Activated naive CD8-positive, alpha-beta T cell treated with anti-CD3 and anti-CD28 coated beads, Interleukin-2, amount 50 U/mL, for 24 hours (primary cell): ENCODE measurements at regions not wholly inside any gene's neighbourhood (a gene's known extent, or its start where the extent isn't known, plus 50 kb on each side); places are given as distances from the start of the nearest gene placed in this dataset.
"Not testable (repeated sequence)": the region's sequence is repeated elsewhere in the genome, so short reads cannot be mapped to it uniquely, and the experiment has no call there.

ENCODE experiments used
- ATAC-seq: fragments of 150-1000 bp; cut with Tn5 transposase; one replicate; pipeline ENCODE4 v1.10.0; 2021
- DNase-seq: peaks from one replicate; pipeline ENCODE4 v3.0.0; 2021
- H3K27ac Mint-ChIP-seq: one replicate; pipeline ENCODE4 v1.8.0; 2021; ENCODE audit warnings: mild to moderate bottlenecking, mixed read lengths
- H3K27me3 Mint-ChIP-seq: one replicate; pipeline ENCODE4 v1.8.0; 2021; ENCODE audit warnings: mixed read lengths
- H3K36me3 Mint-ChIP-seq: one replicate; pipeline ENCODE4 v1.8.0; 2021; ENCODE audit warnings: low read depth, mixed read lengths
- H3K4me1 Mint-ChIP-seq: one replicate; pipeline ENCODE4 v1.8.0; 2021; ENCODE audit warnings: mixed read lengths
- H3K4me3 Mint-ChIP-seq: one replicate; pipeline ENCODE4 v1.8.0; 2021; ENCODE audit warnings: mild to moderate bottlenecking, moderate library complexity, mixed read lengths
- H3K9me3 Mint-ChIP-seq: one replicate; pipeline ENCODE4 v1.8.0; 2021; ENCODE audit warnings: mixed read lengths

DNA sequence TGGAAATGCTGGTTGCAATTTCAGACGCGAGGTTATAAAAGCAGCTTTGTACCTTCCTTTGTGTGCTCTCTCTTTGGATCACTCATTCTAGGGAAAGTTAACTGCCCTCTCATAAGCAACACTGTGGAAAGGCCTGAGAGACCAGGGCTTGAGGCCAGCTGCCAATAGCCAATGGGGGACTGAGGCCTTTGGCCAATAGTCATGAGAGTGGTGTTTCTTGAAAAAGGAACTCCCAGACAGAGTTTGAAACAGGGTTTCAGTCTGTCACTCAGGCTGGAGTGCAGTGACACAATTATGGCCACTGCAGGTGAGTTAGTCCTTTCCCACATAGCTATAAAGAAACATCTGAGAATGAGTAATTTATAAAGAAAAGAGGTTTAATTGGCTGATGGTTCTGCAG lies 524.7 kb upstream of the SMIM31 start:
- no peak overlapping the region for H3K27ac Mint-ChIP-seq
- H3K4me1 Mint-ChIP-seq = no peaks in the 10 kb centered on the region
- DNase-seq (no peak), ATAC-seq (no peak)
- H3K4me3 Mint-ChIP-seq = no peak overlapping the region
- H3K9me3 Mint-ChIP-seq = no peaks in the 10 kb centered on the region
- H3K36me3 Mint-ChIP-seq = no peaks in the 10 kb centered on the region
- no peaks in the 10 kb centered on the region for H3K27me3 Mint-ChIP-seq

DNA sequence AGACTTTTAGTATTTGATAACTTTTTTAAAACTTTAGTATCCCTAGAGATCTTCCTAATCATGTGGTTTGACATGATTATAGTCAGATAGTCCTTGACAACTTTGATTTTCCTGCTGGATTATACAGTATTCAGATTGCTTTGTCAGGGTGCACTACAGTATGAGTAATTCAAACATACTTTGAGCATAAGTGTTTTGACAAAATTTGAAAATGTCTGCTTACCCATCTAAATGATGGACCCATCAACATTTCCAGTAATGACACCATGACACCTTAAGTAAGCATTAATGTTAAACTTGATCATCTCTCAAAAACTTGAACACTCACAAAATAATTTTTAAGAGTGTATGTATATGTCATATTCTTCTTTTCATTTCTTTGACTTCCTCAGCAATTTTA lies 514.5 kb upstream of the SMIM31 start:
- no peaks in the 10 kb centered on the region for H3K36me3 Mint-ChIP-seq
- H3K27me3 Mint-ChIP-seq = no peaks in the 10 kb centered on the region
- ATAC-seq (no peak), DNase-seq (no peak)
- no peaks in the 10 kb centered on the region for H3K4me1 Mint-ChIP-seq
- no peaks in the 10 kb centered on the region for H3K9me3 Mint-ChIP-seq
- H3K27ac Mint-ChIP-seq = no peak overlapping the region
- H3K4me3 Mint-ChIP-seq = no peak overlapping the region

DNA sequence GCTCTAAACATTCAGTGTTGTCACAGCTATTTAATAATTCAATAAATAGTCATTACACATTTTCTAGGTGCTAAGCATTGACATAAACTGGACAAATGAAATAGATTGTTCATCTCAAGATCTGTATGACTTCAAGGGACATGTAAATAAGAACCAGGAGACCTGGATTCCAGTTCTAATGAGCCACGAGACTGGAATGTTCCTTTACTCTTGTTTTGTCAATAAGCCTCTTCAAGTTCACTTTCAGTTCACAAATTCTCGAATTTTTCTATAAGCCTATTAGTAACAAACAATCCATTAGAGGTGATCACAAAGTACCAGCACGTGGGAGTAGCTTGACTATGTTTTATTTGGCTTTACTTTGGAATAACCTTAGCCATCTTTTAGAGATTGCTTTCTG lies 514.0 kb upstream of the SMIM31 start:
- Mint-ChIP-seq H3K9me3 (no peaks in the 10 kb centered on the region), H3K27ac (no peak overlapping the region), H3K27me3 (no peaks in the 10 kb centered on the region), H3K4me1 (no peaks in the 10 kb centered on the region), H3K4me3 (no peak overlapping the region), H3K36me3 (no peaks in the 10 kb centered on the region)
- ATAC-seq = no peak
- DNase-seq = no peak

DNA sequence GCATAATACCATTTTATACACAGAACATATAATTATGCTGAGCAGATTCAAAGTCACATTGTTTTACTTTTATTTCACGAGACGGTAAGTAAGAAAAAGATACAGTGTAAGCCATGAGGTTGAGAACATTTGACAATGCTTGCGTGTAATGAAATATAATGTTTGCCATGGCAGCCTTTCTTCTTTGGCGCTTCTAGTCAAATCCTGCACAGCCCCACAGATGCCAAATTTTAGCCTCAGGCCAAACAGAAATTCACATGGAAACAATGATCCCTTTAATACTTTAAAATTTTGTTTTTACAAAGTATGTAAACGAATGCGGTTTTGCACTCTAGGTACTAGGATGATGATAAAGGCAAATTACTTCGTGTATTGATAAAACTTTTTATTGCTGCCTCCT lies 502.7 kb upstream of the SMIM31 start:
- no peaks in the 10 kb centered on the region for H3K27me3 Mint-ChIP-seq
- H3K9me3 Mint-ChIP-seq = no peaks in the 10 kb centered on the region
- H3K27ac Mint-ChIP-seq = no peak overlapping the region
- ATAC-seq (no peak), DNase-seq (no peak)
- no peaks in the 10 kb centered on the region for H3K4me1 Mint-ChIP-seq
- H3K4me3 Mint-ChIP-seq = no peak overlapping the region
- no peaks in the 10 kb centered on the region for H3K36me3 Mint-ChIP-seq

DNA sequence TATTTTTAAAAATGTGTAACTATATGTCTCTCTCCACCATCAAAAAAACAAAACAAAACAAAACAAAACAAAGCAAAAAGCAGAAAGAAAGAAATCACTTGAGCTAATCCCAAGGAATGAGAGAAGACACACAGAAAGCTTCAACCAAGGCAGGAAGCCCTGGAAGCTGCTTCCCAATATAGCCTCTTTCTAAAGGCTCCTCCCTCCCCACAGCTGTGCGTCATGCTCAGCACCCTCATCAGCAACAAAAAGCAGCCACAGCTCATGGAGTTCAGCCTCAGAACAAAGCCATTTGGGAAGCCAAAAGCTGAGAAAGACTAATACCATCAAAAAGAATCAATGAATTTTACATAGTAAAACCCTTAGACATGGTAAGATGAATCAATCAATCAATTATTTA lies 501.6 kb upstream of the SMIM31 start:
- ATAC-seq = no peak
- no peaks in the 10 kb centered on the region for H3K36me3 Mint-ChIP-seq
- no peaks in the 10 kb centered on the region for H3K27me3 Mint-ChIP-seq
- no peaks in the 10 kb centered on the region for H3K4me1 Mint-ChIP-seq
- no peaks in the 10 kb centered on the region for H3K9me3 Mint-ChIP-seq
- DNase-seq = no peak
- H3K27ac Mint-ChIP-seq = no peak overlapping the region
- H3K4me3 Mint-ChIP-seq = no peak overlapping the region

DNA sequence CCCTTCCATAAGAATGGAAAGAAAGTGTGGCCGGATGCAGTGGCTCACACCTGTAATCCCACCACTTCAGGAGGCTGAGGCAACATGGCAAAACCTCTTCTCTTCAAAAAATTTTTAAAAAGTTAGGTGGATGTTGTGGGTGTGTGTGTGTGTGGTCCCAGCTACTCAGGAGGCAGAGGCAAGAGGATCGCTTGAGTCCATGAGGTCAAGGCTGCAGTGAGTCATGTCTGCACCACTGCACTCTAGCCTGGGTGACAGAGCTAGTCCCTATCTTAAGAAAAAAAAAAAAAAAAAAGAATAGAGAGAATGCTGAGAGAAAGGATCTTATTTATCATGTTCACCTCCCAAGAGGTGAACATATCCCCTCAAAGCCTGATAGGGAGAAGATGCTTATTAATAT lies 492.1 kb upstream of the SMIM31 start:
- H3K9me3 Mint-ChIP-seq = no peaks in the 10 kb centered on the region
- no peak for ATAC-seq
- H3K4me1 Mint-ChIP-seq = no peaks in the 10 kb centered on the region
- H3K36me3 Mint-ChIP-seq = no peaks in the 10 kb centered on the region
- H3K27me3 Mint-ChIP-seq = no peaks in the 10 kb centered on the region
- no peak overlapping the region for H3K4me3 Mint-ChIP-seq
- no peak overlapping the region for H3K27ac Mint-ChIP-seq
- no peak for DNase-seq

DNA sequence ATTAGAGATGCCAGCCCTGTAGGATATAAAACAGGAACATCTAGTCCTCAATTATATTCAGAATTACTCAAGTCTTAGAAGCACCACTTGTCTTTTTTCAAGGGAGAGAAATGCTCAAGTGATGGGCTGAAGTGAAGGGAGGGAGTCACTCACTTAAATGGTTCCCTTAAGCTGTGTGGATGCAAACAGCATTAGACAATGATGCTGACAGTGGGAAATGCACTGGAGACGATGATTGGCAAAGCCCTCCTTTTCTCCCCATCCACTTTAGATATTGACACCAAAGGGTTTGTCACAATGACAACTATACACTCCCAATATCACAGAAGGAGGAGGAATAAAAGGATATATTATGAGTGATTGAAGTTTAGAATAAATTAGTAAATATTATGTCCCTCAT lies 491.4 kb upstream of the SMIM31 start:
- not testable (repeated sequence) for H3K9me3 Mint-ChIP-seq, ATAC-seq, H3K4me1 Mint-ChIP-seq, H3K4me3 Mint-ChIP-seq, H3K27me3 Mint-ChIP-seq, H3K36me3 Mint-ChIP-seq, DNase-seq, H3K27ac Mint-ChIP-seq

DNA sequence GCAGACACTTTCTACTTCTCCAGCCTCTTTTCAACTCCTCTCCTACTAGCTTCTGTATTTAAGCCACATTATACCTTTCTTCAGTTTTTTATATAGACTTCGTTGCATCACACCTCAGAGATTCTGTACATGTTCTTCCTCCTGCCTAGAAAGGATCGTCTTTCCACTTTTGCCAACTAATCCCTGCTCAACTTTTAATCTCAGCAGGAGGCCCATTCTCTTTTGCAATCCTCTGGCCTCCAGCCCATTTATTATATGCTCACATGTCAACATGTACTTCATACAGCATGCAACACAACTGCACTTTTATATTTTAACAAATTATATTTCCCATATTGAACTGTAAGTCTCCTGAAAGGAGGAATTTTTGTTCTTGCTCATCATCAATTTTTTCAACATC lies 476.5 kb upstream of the SMIM31 start:
- not testable (repeated sequence) for DNase-seq, H3K27ac Mint-ChIP-seq, ATAC-seq, H3K4me1 Mint-ChIP-seq, H3K9me3 Mint-ChIP-seq, H3K27me3 Mint-ChIP-seq, H3K4me3 Mint-ChIP-seq, H3K36me3 Mint-ChIP-seq

DNA sequence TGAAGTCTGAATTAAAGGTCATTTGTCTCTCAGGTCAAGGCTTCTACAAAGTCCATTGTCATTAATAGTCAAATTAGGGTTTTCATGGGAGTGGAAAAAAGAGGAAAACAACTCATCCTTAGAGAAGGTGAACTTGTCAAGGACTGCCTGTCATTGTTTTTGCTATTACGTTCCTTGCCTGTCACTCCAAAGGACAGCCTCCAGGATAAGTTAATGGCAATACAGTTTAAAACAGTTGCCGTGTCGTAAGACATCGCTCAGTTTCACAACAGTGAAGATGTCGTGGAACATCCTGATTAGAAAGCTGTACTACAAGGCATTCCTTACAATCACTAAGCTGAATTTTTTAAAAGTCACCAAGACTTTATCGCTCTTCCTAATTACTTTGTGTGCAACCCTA lies 466.8 kb upstream of the SMIM31 start:
- Mint-ChIP-seq H3K27me3 (no peaks in the 10 kb centered on the region), H3K36me3 (no peaks in the 10 kb centered on the region), H3K27ac (no peak overlapping the region), H3K4me3 (no peak overlapping the region), H3K4me1 (no peaks in the 10 kb centered on the region), H3K9me3 (no peaks in the 10 kb centered on the region)
- ATAC-seq = no peak
- no peak for DNase-seq

GRCh38 chr4:164288578-164288977 lies 465.4 kb upstream of the SMIM31 start:
- H3K4me1 Mint-ChIP-seq = no peaks in the 10 kb centered on the region
- H3K4me3 Mint-ChIP-seq = no peak overlapping the region

DNA sequence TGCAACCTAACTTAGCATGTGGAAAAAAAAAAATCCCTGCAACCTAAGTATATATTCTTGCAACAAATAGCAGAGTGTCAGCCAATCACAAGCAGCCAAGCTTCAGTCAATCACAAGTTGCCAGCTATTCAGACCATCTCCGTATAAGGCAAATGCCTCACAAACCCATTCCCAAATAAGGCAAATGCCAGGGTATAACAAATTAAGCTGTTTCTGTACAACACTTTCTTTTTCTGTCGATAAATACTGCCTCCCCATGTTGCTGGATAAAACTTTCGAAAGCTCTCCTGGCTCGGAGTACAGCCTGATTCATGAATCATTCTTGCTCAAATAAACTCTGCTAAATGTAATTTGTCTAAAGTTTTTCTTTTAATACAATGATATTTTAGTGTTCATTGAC lies 460.7 kb upstream of the SMIM31 start:
- no peak overlapping the region for H3K27ac Mint-ChIP-seq
- no peaks in the 10 kb centered on the region for H3K4me1 Mint-ChIP-seq
- H3K9me3 Mint-ChIP-seq = no peaks in the 10 kb centered on the region
- no peak overlapping the region for H3K4me3 Mint-ChIP-seq
- H3K27me3 Mint-ChIP-seq = peaks cover 2% of the 10 kb centered on the region
- ATAC-seq = no peak
- no peaks in the 10 kb centered on the region for H3K36me3 Mint-ChIP-seq
- no peak for DNase-seq

More at GRCh38 chr4:164288578-164288977, 465.4 kb upstream of the SMIM31 start:
- DNase-seq (no peak), ATAC-seq (no peak)
- Mint-ChIP-seq H3K36me3 (no peaks in the 10 kb centered on the region), H3K9me3 (no peaks in the 10 kb centered on the region), H3K27me3 (no peaks in the 10 kb centered on the region), H3K27ac (no peak overlapping the region)

- Mint-ChIP-seq H3K4me1 (no peaks in the 10 kb centered on the region), H3K27ac (no peak overlapping the region), H3K9me3 (no peaks in the 10 kb centered on the region), H3K36me3 (no peaks in the 10 kb centered on the region), H3K27me3 (peaks cover 2% of the 10 kb centered on the region), H3K4me3 (no peak overlapping the region)
- ATAC-seq = no peak
- DNase-seq = no peak
Observed at GRCh38 chr4:164293743-164294142, 460.2 kb upstream of the SMIM31 start.

DNA sequence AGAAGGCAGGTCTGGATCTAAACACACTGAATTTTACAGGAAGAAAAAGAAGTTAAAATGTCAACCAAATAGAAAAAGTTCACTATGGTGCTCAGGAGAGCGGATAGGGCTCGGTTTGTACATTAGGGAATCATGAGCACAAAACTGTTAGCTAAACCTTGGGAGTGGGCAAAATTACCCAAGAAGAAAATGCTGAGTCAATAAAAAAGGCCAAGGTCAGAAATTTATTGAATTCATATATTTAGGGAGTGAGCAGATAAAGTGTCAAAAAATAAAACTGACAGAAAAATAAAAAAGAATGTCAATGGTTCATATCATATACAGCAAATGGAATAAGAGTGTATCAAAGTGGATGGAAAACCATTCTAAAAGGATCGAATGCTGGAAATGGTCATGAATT lies 452.5 kb upstream of the SMIM31 start:
- Mint-ChIP-seq H3K36me3 (no peaks in the 10 kb centered on the region), H3K27ac (no peak overlapping the region), H3K4me3 (no peak overlapping the region), H3K9me3 (peaks cover 6% of the 10 kb centered on the region), H3K27me3 (peaks cover 2% of the 10 kb centered on the region), H3K4me1 (no peaks in the 10 kb centered on the region)
- no peak for ATAC-seq
- no peak for DNase-seq

GRCh38 chr4:164304101-164304639 lies 449.8 kb upstream of the SMIM31 start:
- Mint-ChIP-seq H3K36me3 (no peaks in the 10 kb centered on the region), H3K9me3 (peaks cover 6% of the 10 kb centered on the region), H3K4me1 (no peaks in the 10 kb centered on the region), H3K4me3 (no peak overlapping the region), H3K27me3 (no peaks in the 10 kb centered on the region), H3K27ac (no peak overlapping the region)
- ATAC-seq (no peak), DNase-seq (no peak)

DNA sequence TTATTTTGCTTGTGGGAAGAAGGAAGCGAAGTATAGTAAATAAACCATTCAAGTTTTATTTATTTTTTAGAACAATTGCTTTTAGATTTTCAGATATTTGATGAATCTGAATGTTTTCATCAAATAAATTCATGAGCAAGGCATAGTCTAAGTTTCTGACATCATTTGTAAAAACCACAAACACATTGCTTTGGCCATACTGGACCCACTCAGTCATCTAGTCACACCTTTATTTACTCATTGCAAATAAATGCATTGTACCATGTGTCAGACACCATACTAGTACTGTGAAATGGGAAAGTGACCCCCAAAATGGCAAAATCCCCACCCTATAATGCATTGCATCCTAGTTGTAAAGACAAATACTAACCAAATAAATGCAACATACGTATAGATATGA lies 449.1 kb upstream of the SMIM31 start:
- no peak for ATAC-seq
- Mint-ChIP-seq H3K4me3 (no peak overlapping the region), H3K9me3 (peaks cover 6% of the 10 kb centered on the region), H3K36me3 (no peaks in the 10 kb centered on the region), H3K27me3 (no peaks in the 10 kb centered on the region), H3K4me1 (no peaks in the 10 kb centered on the region), H3K27ac (no peak overlapping the region)
- DNase-seq = no peak

- DNase-seq = no peak
- no peaks in the 10 kb centered on the region for H3K27me3 Mint-ChIP-seq
- no peak overlapping the region for H3K4me3 Mint-ChIP-seq
- peaks cover 3% of the 10 kb centered on the region for H3K9me3 Mint-ChIP-seq
- H3K4me1 Mint-ChIP-seq = no peaks in the 10 kb centered on the region
- no peak for ATAC-seq
- no peaks in the 10 kb centered on the region for H3K36me3 Mint-ChIP-seq
- no peak overlapping the region for H3K27ac Mint-ChIP-seq
Observed at GRCh38 chr4:164307262-164307661, 446.7 kb upstream of the SMIM31 start.
